ENCODE measurements at regions not wholly inside any gene's neighbourhood (a gene's known extent, or its start where the extent isn't known, plus 50 kb on each side); places are given as distances from the start of the nearest gene placed in this dataset.
"Not testable (repeated sequence)": the region's sequence is repeated elsewhere in the genome, so short reads cannot be mapped to it uniquely, and the experiment has no call there.

- no peak for DNase-seq (ENCODE audit: extremely low read depth, low read depth)
These were observed 961.3 kb upstream of the CNTN5 start for GRCh38 chr11:98059488-98059887.

- no peak for DNase-seq (ENCODE audit: extremely low read depth, low read depth)
These were observed 960.0 kb upstream of the CNTN5 start for GRCh38 chr11:98060759-98061158.

GRCh38 chr11:98061858-98062257 lies 958.9 kb upstream of the CNTN5 start:
- no peak for DNase-seq (ENCODE audit: extremely low read depth, low read depth)

DNA sequence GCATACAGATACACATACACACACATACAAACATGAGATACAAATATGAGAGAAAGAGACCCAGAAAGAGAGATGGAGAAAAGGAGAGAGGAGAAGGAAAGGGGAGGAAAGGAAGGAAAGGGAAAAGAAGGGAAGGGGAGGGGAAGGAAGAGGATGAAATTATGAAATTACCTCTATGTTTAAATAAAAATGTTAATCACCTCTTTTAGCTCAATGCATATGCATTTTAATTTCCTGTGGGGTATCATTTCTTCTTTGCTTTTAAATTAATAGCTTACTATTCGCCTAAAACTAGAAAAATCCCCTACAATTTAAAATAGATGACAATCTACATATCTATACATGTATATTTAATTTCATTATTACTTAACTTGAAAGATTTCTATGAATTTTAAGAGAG lies 958.0 kb upstream of the CNTN5 start:
- DNase-seq (ENCODE audit: extremely low read depth, low read depth) = no peak

DNA sequence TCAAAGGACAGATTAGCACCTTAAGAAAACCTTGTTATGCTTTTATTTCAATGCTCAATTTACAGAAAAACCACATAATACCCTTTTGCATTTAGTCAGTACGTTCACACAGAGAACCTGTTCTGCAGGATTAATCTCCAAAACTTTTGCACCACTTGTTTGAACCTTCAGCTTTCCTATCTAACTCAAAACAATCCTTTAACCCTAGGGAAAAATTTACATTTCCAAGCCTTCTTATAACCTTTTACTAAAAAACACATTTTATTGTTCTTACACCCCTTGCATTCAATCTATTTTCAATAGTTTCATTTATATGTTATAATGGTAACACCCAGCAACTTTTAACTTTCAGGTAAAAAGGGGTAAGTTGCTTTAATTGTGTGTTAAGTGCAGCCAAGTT lies 952.5 kb upstream of the CNTN5 start:
- DNase-seq (ENCODE audit: extremely low read depth, low read depth) = no peak

DNA sequence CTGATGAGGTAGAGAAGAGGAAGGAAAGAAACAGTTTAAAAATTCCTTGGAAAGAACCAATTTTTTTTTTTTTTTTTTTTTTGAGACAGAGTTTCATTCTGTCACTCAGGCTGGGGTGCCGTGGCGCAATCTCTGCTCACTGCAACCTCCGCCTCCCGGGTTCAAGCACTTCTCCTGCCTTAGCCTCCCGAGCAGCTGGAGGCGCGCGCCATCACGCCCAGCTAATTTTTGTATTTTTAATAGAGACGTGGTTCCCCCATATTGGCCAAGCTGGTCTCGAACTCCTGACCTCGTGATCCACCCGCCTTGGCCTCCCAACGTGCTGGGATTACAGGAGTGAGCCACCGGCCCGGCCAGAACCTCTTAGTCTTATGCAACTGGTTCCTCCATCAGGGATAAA lies 951.6 kb upstream of the CNTN5 start:
- not testable (repeated sequence) for DNase-seq (ENCODE audit: extremely low read depth, low read depth)

GRCh38 chr11:98069861-98070260 lies 950.9 kb upstream of the CNTN5 start:
- no peak for DNase-seq (ENCODE audit: extremely low read depth, low read depth)

DNA sequence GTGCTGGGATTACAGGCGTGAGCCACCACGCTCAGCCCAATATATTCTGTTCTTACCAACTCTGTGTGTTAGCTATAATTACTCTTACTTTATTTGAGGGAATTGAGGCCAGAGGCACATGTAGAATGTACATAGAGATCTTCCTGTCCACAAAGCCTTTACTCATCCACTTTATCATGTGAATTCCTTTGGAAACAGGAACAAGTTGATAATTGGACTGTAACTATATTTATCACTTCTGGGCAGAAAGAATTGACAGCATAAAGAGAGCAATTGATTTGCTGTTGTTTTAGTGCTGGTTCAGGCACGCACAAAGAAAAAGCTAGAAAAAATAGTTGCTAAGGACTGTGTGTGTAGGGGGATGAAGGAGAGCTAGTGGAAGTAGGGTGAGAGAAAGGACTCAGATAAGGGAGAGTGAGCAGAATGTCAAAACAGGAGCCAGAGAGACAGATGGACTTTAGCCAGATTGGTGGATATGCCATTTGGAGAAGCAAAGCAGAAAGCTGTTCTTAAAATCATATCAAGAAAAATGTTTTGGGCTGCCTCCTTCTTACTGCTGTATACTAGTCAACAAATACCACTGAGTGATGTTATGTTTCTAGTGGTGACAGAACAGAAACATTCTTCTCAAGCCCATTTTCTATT lies 929.8 kb upstream of the CNTN5 start:
- DNase-seq (ENCODE audit: extremely low read depth, low read depth) = no peak

GRCh38 chr11:98099371-98099770 lies 921.4 kb upstream of the CNTN5 start:
- no peak for DNase-seq (ENCODE audit: extremely low read depth, low read depth)

GRCh38 chr11:98100689-98101088 lies 920.1 kb upstream of the CNTN5 start:
- no peak for DNase-seq (ENCODE audit: extremely low read depth, low read depth)

DNA sequence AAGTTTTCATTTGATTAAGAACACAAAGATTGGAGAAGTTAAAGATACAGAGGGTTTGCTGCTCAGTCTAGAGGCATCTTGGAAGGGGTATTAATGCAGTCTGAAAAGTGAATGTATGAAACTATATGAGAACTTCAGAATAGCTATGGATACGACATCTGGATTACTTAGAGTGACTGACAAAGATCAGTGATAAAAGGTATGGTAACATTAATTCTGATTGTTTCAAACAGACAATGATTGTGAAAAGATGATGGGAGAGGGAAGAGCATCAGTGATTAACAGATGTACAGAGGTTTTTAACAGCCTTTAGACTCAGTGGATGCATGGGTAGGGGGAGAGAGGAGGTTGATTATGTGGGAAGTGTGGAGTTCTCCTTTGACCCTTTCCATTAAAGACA lies 919.4 kb upstream of the CNTN5 start:
- DNase-seq (ENCODE audit: extremely low read depth, low read depth) = no peak

DNA sequence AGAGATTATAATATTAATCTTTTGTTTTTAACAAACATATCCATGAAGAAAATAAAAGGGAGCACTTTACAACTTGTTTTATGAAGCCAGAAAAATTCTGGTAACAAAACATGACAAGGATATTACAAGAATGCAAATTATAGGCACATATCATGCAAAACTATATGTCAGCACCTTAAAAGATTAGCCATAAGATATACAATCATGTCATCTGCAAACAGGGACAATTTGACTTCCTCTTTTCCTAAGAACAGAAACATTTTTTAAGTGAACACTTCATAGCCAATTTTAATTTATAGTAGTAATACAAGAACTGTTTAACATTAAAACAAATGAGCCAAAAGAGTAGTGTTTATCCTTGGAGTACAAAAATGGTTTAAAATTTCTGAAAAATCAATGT lies 916.5 kb upstream of the CNTN5 start:
- no peak for DNase-seq (ENCODE audit: extremely low read depth, low read depth)

DNA sequence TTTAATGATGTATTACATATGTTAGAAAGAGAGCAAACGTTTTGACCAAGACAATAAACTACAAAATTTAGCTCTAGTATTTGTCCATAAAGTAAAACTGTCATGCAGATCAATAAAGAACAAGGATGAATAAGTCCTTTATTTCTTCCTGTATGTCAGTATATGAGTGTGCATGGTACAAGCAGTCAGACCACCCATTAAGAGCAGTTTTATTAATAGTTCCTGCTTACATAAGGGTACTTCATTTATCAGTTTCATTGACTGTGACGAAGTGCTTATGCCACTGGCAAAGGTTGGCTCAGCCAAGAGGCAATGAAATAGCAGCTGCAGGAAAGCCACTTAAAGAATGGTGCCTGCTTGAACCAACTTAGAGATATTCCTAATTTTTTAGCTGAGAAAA lies 913.0 kb upstream of the CNTN5 start:
- DNase-seq (ENCODE audit: extremely low read depth, low read depth) = no peak

GRCh38 chr11:98110030-98110429 lies 910.7 kb upstream of the CNTN5 start:
- DNase-seq (ENCODE audit: extremely low read depth, low read depth) = no peak

- DNase-seq (ENCODE audit: extremely low read depth, low read depth) = no peak
These were observed 904.9 kb upstream of the CNTN5 start for GRCh38 chr11:98115873-98116272.

- DNase-seq (ENCODE audit: extremely low read depth, low read depth) = no peak
These were observed 890.6 kb upstream of the CNTN5 start for GRCh38 chr11:98130117-98130625.

DNA sequence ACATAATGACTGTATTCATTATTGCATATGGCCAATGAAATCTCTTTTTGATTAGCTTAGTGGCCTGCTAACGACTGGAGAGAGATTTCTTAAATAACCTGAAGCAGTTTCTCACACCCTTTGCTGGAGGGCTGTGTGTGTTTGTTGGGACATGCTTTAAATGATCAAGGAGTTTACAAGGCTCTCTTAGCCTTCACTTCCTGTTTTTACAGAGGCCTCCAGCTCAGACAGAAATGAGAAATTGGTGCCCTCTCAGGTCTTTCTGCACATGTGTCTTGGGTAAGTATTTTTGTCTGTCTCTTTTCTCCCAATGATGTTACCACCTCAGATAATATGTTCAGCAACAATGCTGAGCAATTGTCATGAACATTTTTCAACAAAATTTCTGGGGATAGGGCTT lies 884.4 kb upstream of the CNTN5 start:
- DNase-seq (ENCODE audit: extremely low read depth, low read depth) = no peak

- DNase-seq (ENCODE audit: extremely low read depth, low read depth) = no peak
These were observed 883.3 kb upstream of the CNTN5 start for GRCh38 chr11:98137437-98137836.

GRCh38 chr11:98143661-98144060 lies 877.1 kb upstream of the CNTN5 start:
- no peak for DNase-seq (ENCODE audit: extremely low read depth, low read depth)

DNA sequence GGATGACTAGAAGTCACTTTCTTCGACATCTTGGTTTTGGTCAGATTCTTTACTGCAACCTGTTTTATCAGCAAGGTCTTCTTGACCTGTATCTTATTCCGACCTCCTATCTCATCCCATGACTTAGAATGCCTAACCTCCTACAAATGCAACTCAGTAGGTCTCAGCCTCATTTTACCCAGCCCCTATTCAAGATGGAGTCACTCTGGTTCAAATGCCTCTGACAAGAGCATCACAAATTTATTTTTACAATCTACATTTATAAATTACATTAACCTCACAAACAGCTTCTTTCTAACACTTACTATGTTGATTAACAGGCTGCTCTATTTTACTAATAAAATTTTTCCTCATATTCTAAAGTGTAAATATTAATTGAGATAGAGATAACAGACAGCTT lies 867.0 kb upstream of the CNTN5 start:
- DNase-seq (ENCODE audit: extremely low read depth, low read depth) = no peak

GRCh38 chr11:98155696-98156095 lies 865.1 kb upstream of the CNTN5 start:
- no peak for DNase-seq (ENCODE audit: extremely low read depth, low read depth)

- no peak for DNase-seq (ENCODE audit: extremely low read depth, low read depth)
These were observed 842.8 kb upstream of the CNTN5 start for GRCh38 chr11:98177925-98178324.

DNA sequence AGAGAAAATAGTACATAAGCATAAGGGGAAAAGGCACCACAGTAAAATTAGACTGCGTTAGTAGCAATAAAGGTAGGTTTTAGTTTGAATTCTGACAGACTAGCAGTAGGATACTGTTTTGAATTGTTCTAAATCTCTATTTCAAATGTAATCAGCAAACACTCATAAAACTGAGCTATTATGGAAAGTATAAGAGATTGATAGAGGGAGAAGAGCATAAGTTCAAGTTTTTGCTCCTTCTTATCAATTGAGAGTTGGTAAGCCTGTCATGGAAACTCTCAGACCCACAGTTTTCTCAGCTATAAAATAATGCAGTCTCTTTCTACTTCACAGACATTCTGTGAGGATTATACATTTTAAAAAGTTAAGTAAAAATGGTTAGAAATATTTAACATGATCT lies 840.2 kb upstream of the CNTN5 start:
- DNase-seq (ENCODE audit: extremely low read depth, low read depth) = no peak

Measured in NCI-H460 (cell line).